IPS-18a (cell line): ENCODE measurements at regions not wholly inside any gene's neighbourhood (a gene's known extent, or its start where the extent isn't known, plus 50 kb on each side); places are given as distances from the start of the nearest gene placed in this dataset.

Source experiments
- H3K27ac ChIP-seq: one replicate; pipeline ENCODE4 v1.5.1; 2013; ENCODE audit warnings: low read length
- H3K27me3 ChIP-seq: one replicate; pipeline ENCODE4 v1.6.1; 2013; ENCODE audit warnings: mild to moderate bottlenecking, low read length; ENCODE audit not compliant: control insufficient read depth, insufficient read depth
- H3K36me3 ChIP-seq: one replicate; pipeline ENCODE4 v1.6.1; 2013; ENCODE audit warnings: low read depth, low read length; ENCODE audit not compliant: control insufficient read depth
- H3K4me1 ChIP-seq: one replicate; pipeline ENCODE4 v1.6.1; 2013; ENCODE audit warnings: low read depth, low read length; ENCODE audit not compliant: control insufficient read depth
- H3K4me3 ChIP-seq: one replicate; pipeline ENCODE4 v1.5.1; 2013; ENCODE audit warnings: low read length
- H3K9ac ChIP-seq: one replicate; pipeline ENCODE4 v1.6.1; 2013; ENCODE audit warnings: mild to moderate bottlenecking, low read length, moderate library complexity
- H3K9me3 ChIP-seq: one replicate; pipeline ENCODE4 v1.6.1; 2013; ENCODE audit warnings: low read depth, low read length; ENCODE audit not compliant: control insufficient read depth

- peaks cover 5% of the 10 kb centered on the region for H3K4me1 ChIP-seq
- no peaks in the 10 kb centered on the region for H3K9me3 ChIP-seq
- H3K9ac ChIP-seq, result no peak overlapping the region
- no peak overlapping the region for H3K4me3 ChIP-seq
- H3K36me3 ChIP-seq, result no peaks in the 10 kb centered on the region
- no peaks in the 10 kb centered on the region for H3K27me3 ChIP-seq
- no peak overlapping the region for H3K27ac ChIP-seq
Observed at GRCh38 chr1:232386294-232386693, 243.6 kb downstream of the SIPA1L2 start.

GRCh38 chr1:232385221-232385620 is 244.7 kb downstream of the SIPA1L2 start:
- Histone ChIP-seq H3K27me3 (no peaks in the 10 kb centered on the region), H3K4me3 (no peak overlapping the region), H3K4me1 (peaks cover under 1% of the 10 kb centered on the region), H3K36me3 (no peaks in the 10 kb centered on the region), H3K9me3 (no peaks in the 10 kb centered on the region), H3K9ac (no peak overlapping the region), H3K27ac (no peak overlapping the region)

- H3K9ac ChIP-seq, result no peak overlapping the region
- no peaks in the 10 kb centered on the region for H3K27me3 ChIP-seq
- no peaks in the 10 kb centered on the region for H3K4me1 ChIP-seq
- H3K4me3 ChIP-seq, result no peak overlapping the region
- no peak overlapping the region for H3K27ac ChIP-seq
- no peaks in the 10 kb centered on the region for H3K9me3 ChIP-seq
- H3K36me3 ChIP-seq, result no peaks in the 10 kb centered on the region
Observed at GRCh38 chr1:232384171-232384883, 245.6 kb downstream of the SIPA1L2 start.

GRCh38 chr1:232383455-232384123 is 246.3 kb downstream of the SIPA1L2 start:
- H3K9me3 ChIP-seq, result no peaks in the 10 kb centered on the region
- H3K36me3 ChIP-seq, result no peaks in the 10 kb centered on the region
- no peaks in the 10 kb centered on the region for H3K27me3 ChIP-seq
- H3K4me3 ChIP-seq, result no peak overlapping the region
- H3K4me1 ChIP-seq, result no peaks in the 10 kb centered on the region
- H3K9ac ChIP-seq, result no peak overlapping the region
- no peak overlapping the region for H3K27ac ChIP-seq

GRCh38 chr1:232382671-232383070 is 247.3 kb downstream of the SIPA1L2 start:
- Histone ChIP-seq H3K9ac (no peak overlapping the region), H3K4me3 (no peak overlapping the region), H3K36me3 (no peaks in the 10 kb centered on the region), H3K27ac (no peak overlapping the region), H3K9me3 (no peaks in the 10 kb centered on the region), H3K27me3 (no peaks in the 10 kb centered on the region), H3K4me1 (no peaks in the 10 kb centered on the region)

GRCh38 chr1:232381394-232382100 is 248.4 kb downstream of the SIPA1L2 start:
- H3K27me3 ChIP-seq, result no peaks in the 10 kb centered on the region

GRCh38 chr1:232380596-232380995 is 249.3 kb downstream of the SIPA1L2 start:
- H3K9ac ChIP-seq, result no peak overlapping the region
- H3K9me3 ChIP-seq, result no peaks in the 10 kb centered on the region
- H3K27ac ChIP-seq, result no peak overlapping the region
- H3K4me3 ChIP-seq, result no peak overlapping the region
- no peaks in the 10 kb centered on the region for H3K27me3 ChIP-seq
- H3K4me1 ChIP-seq, result no peaks in the 10 kb centered on the region
- no peaks in the 10 kb centered on the region for H3K36me3 ChIP-seq

More at GRCh38 chr1:232381394-232382100, 248.4 kb downstream of the SIPA1L2 start:
- Histone ChIP-seq H3K4me1 (no peaks in the 10 kb centered on the region), H3K9me3 (no peaks in the 10 kb centered on the region), H3K9ac (no peak overlapping the region), H3K4me3 (no peak overlapping the region), H3K36me3 (no peaks in the 10 kb centered on the region), H3K27ac (no peak overlapping the region)

- no peaks in the 10 kb centered on the region for H3K9me3 ChIP-seq
- H3K4me3 ChIP-seq, result no peak overlapping the region
- no peaks in the 10 kb centered on the region for H3K36me3 ChIP-seq
- no peak overlapping the region for H3K27ac ChIP-seq
- H3K9ac ChIP-seq, result no peak overlapping the region
- H3K4me1 ChIP-seq, result no peaks in the 10 kb centered on the region
- no peaks in the 10 kb centered on the region for H3K27me3 ChIP-seq
Observed at GRCh38 chr1:232380131-232380530, 249.8 kb downstream of the SIPA1L2 start.

GRCh38 chr1:232379063-232379434 is 250.9 kb downstream of the SIPA1L2 start:
- Histone ChIP-seq H3K27ac (no peak overlapping the region), H3K9me3 (no peaks in the 10 kb centered on the region), H3K27me3 (no peaks in the 10 kb centered on the region), H3K9ac (no peak overlapping the region), H3K36me3 (no peaks in the 10 kb centered on the region), H3K4me3 (no peak overlapping the region), H3K4me1 (no peaks in the 10 kb centered on the region)

GRCh38 chr1:232378266-232379062 is 251.5 kb downstream of the SIPA1L2 start:
- Histone ChIP-seq H3K4me1 (no peaks in the 10 kb centered on the region), H3K27me3 (no peaks in the 10 kb centered on the region), H3K36me3 (no peaks in the 10 kb centered on the region), H3K4me3 (no peak overlapping the region), H3K27ac (no peak overlapping the region), H3K9me3 (no peaks in the 10 kb centered on the region), H3K9ac (no peak overlapping the region)

- H3K27me3 ChIP-seq, result no peaks in the 10 kb centered on the region
- H3K36me3 ChIP-seq, result no peaks in the 10 kb centered on the region
- no peak overlapping the region for H3K27ac ChIP-seq
- H3K9ac ChIP-seq, result no peak overlapping the region
- H3K4me1 ChIP-seq, result no peaks in the 10 kb centered on the region
- H3K9me3 ChIP-seq, result no peaks in the 10 kb centered on the region
- no peak overlapping the region for H3K4me3 ChIP-seq
Observed at GRCh38 chr1:232377494-232377770, 252.5 kb downstream of the SIPA1L2 start.
